ENCODE measurements at regions not wholly inside any gene's neighbourhood (a gene's known extent, or its start where the extent isn't known, plus 50 kb on each side); places are given as distances from the start of the nearest gene placed in this dataset.

DNA sequence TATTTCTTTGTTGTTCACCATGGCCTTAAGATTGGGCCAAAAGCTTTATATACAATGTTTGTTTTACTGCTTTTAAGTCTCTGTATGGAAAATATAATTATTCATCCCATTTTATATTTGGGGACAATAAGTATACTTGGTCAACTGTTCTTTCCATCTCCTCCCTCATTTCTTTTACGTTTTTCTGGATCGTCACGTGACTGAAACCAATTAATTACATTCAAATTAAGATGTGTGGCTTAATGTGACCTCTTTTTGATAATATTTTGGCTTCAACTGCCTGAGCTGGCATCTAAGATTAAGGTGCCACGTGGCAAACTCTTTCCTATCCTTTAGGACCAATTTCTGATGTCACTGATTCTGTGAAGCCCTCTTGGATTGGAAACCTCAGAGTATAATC is 250.1 kb upstream of the SGCD start:
- no peak overlapping the region for H4K5ac ChIP-seq (ENCODE audit: insufficient read length, low read depth, low read length)
- H3K4me2 ChIP-seq (ENCODE audit: insufficient read depth in 1 of 2, low read depth in 2 of 2, low read length in 2 of 2): no peak overlapping the region
- H4K8ac ChIP-seq (ENCODE audit: extremely low read depth, insufficient read depth, low read length): no peak overlapping the region
- DNase-seq (ENCODE audit: low read depth in 1 of 2, low spot score in 2 of 2) (no peak), FAIRE-seq (no peak)
- H3K9ac ChIP-seq (replicated peaks in 1 of 4; ENCODE audit: extremely low read depth in 1 of 4, low read depth in 3 of 4, low read length in 3 of 4): no peak overlapping the region
- H2BK20ac ChIP-seq (ENCODE audit: low read length): no peak overlapping the region
- no peak overlapping the region for H2BK12ac ChIP-seq (ENCODE audit: low read depth, low read length)
- no peak overlapping the region for H4K91ac ChIP-seq (replicated peaks; ENCODE audit: insufficient read length, low read length)
- no peaks in the 10 kb centered on the region for H3K27me3 ChIP-seq (replicated peaks in 1 of 4; ENCODE audit: control insufficient read depth in 3 of 4, extremely low read depth in 1 of 4, insufficient read depth in 3 of 4, low read length in 3 of 4)
- no peaks in the 10 kb centered on the region for H3K36me3 ChIP-seq (ENCODE audit: control insufficient read depth in 2 of 4, insufficient read depth in 4 of 4, low read length in 3 of 4)
- H3K4me1 ChIP-seq (replicated peaks in 1 of 4; ENCODE audit: control insufficient read depth in 3 of 4, insufficient read depth in 4 of 4, low read length in 3 of 4): no peaks in the 10 kb centered on the region
- ChIA-PET CTCF (ENCODE audit: partially characterized antibody) (interaction anchor here (0.8 kb wide), 1 partner anchor 460 kb away, joined by 3 read pairs; no protein-coding TSS in a partner anchor), POLR2A (ENCODE audit: partially characterized antibody) (no interaction called here)
- no peak overlapping the region for H3K23ac ChIP-seq (ENCODE audit: insufficient read length)
- H3K56ac ChIP-seq (replicated peaks; ENCODE audit: insufficient read length, low read depth, low read length): no peak overlapping the region
- no peak overlapping the region for H3K18ac ChIP-seq (ENCODE audit: extremely low read depth, low read length)
- no peak overlapping the region for H3K4ac ChIP-seq (replicated peaks; ENCODE audit: insufficient read length, low read depth, low read length)
- no peaks in the 10 kb centered on the region for H3K79me1 ChIP-seq (ENCODE audit: low read depth, low read length)
- no peak overlapping the region for H2BK5ac ChIP-seq (ENCODE audit: low read depth, low read length)
- H2AK5ac ChIP-seq (ENCODE audit: low read depth, low read length): no peak overlapping the region
- no peak overlapping the region for H3K4me3 ChIP-seq (ENCODE audit: extremely low read depth in 1 of 4, insufficient read depth in 2 of 4, low read depth in 3 of 4, low read length in 4 of 4)
- peaks cover 3 to 16% of the 10 kb centered on the region in 2 experiments; a peak in 1 of 4 replicates for H3K9me3 ChIP-seq (ENCODE audit: insufficient read depth in 2 of 2, low read depth in 1 of 2, low read length in 1 of 2)
- no peak overlapping the region for H2AFZ ChIP-seq (ENCODE audit: low read length)
- no peaks in the 10 kb centered on the region for H3K79me2 ChIP-seq (ENCODE audit: control insufficient read depth in 1 of 2, insufficient read depth in 2 of 2, low read length in 2 of 2)
- no peak overlapping the region for H3K14ac ChIP-seq (ENCODE audit: insufficient read length)
- no peaks in the 10 kb centered on the region for H4K20me1 ChIP-seq (replicated peaks in 1 of 2; ENCODE audit: control insufficient read depth in 1 of 2, insufficient read depth in 2 of 2, low read length in 2 of 2)
- H3K27ac ChIP-seq (ENCODE audit: low read depth, low read length): no peak overlapping the region
- H3K23me2 ChIP-seq (ENCODE audit: low read depth, low read length): no peaks in the 10 kb centered on the region
- no peak overlapping the region for H2BK15ac ChIP-seq (ENCODE audit: low read length)
- TF ChIP-seq JUN (IDR thresholded peaks at IDR 0.05; ENCODE audit: low read depth, low read length) (no peak), TBP (IDR thresholded peaks at IDR 0.05; ENCODE audit: low read depth, low read length) (no peak), KDM1A (IDR thresholded peaks at IDR 0.05; ENCODE audit: borderline replicate concordance, low read length) (no peak), JUND (IDR thresholded peaks at IDR 0.05; ENCODE audit: low read length) (no peak), POLR2AphosphoS5 (IDR thresholded peaks at IDR 0.05; ENCODE audit: low read depth, low read length) (no peak), EGR1 (IDR thresholded peaks at IDR 0.05; ENCODE audit: borderline replicate concordance, low read depth, low read length) (no peak), RAD21 (IDR thresholded peaks at IDR 0.05 in 1 of 2, conservative IDR thresholded peaks at IDR 0.05 in 1 of 2; ENCODE audit: low read depth in 2 of 2, low read length in 2 of 2) (no peak), SUZ12 (IDR thresholded peaks at IDR 0.05; ENCODE audit: low read length) (no peak), SIRT6 (IDR thresholded peaks at IDR 0.05; ENCODE audit: low read length) (no peak), HDAC2 (IDR thresholded peaks at IDR 0.05; ENCODE audit: borderline replicate concordance in 1 of 2, low read depth in 2 of 2, low read length in 2 of 2) (no peak), TCF12 (IDR thresholded peaks at IDR 0.05; ENCODE audit: low read depth, low read length) (no peak), ZNF274 (IDR thresholded peaks at IDR 0.05; ENCODE audit: borderline replicate concordance, extremely low read depth, low read length) (no peak), TAF1 (IDR thresholded peaks at IDR 0.05; ENCODE audit: low read depth, low read length) (no peak), CEBPB (IDR thresholded peaks at IDR 0.05; ENCODE audit: low read depth, low read length) (no peak), CBX5 (IDR thresholded peaks at IDR 0.05; ENCODE audit: low read depth, low read length) (no peak)
- TF ChIP-seq, protein P1, sequence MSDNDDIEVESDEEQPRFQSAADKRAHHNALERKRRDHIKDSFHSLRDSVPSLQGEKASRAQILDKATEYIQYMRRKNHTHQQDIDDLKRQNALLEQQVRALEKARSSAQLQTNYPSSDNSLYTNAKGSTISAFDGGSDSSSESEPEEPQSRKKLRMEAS (IDR thresholded peaks at IDR 0.05): no peak
- no peak overlapping the region for H2BK120ac ChIP-seq (replicated peaks; ENCODE audit: low read depth, low read length)
- 99% methylated on average over 4 of the region's 4 CpGs; no CpG with 5 or more reads in 1 of the 2 experiments for WGBS, 2 experiments (ENCODE audit: extremely low coverage in 1 of 2, insufficient coverage in 1 of 2, insufficient read length in 1 of 2, insufficient replicate concordance in 2 of 2, low coverage in 1 of 2, low lambda C conversion rate in 2 of 2, missing lambda C conversion rate in 1 of 2)

Measured in H1 (cell line).